Non-pigmented ciliary epithelial cell (primary cell): ENCODE measurements at regions not wholly inside any gene's neighbourhood (a gene's known extent, or its start where the extent isn't known, plus 50 kb on each side); places are given as distances from the start of the nearest gene placed in this dataset.
"Not testable (repeated sequence)": the region's sequence is repeated elsewhere in the genome, so short reads cannot be mapped to it uniquely, and the experiment has no call there.

Source experiments
- DNase-seq: peaks from one replicate; pipeline ENCODE4 v3.0.0-alpha.2; 2010; ENCODE audit warnings: low read depth

- DNase-seq = peak; percentile 5
Measured at GRCh38 chr5:28648108-28648507, 1609.7 kb upstream of the CDH9 start.

GRCh38 chr5:28632607-28633006, 1594.2 kb upstream of the CDH9 start:
- DNase-seq = no peak

GRCh38 chr5:28603869-28604268, 1565.5 kb upstream of the CDH9 start:
- DNase-seq = no peak

- DNase-seq = no peak
Measured at GRCh38 chr5:28602429-28602828, 1564.0 kb upstream of the CDH9 start.

- not testable (repeated sequence) for DNase-seq
Measured at GRCh38 chr5:28596707-28597106, 1558.3 kb upstream of the CDH9 start.

GRCh38 chr5:28580616-28581015, 1542.2 kb upstream of the CDH9 start:
- peak; percentile 65 for DNase-seq

- DNase-seq = peak; percentile 8
Measured at GRCh38 chr5:28576022-28576421, 1537.6 kb upstream of the CDH9 start.

- no peak for DNase-seq
Measured at GRCh38 chr5:28575368-28575767, 1537.0 kb upstream of the CDH9 start.

GRCh38 chr5:28574606-28575005, 1536.2 kb upstream of the CDH9 start:
- no peak for DNase-seq

- DNase-seq = no peak
Measured at GRCh38 chr5:28567048-28567447, 1528.7 kb upstream of the CDH9 start.

GRCh38 chr5:28561522-28561921, 1523.1 kb upstream of the CDH9 start:
- no peak for DNase-seq

GRCh38 chr5:28558196-28558595, 1519.8 kb upstream of the CDH9 start:
- DNase-seq = no peak

- DNase-seq = no peak
Measured at GRCh38 chr5:28557114-28557513, 1518.7 kb upstream of the CDH9 start.

- DNase-seq = no peak
Measured at GRCh38 chr5:28549588-28549987, 1511.2 kb upstream of the CDH9 start.

GRCh38 chr5:28548856-28549255, 1510.5 kb upstream of the CDH9 start:
- DNase-seq = peak; percentile 35

- DNase-seq = no peak
Measured at GRCh38 chr5:28544501-28544900, 1506.1 kb upstream of the CDH9 start.

GRCh38 chr5:28543473-28544098, 1505.2 kb upstream of the CDH9 start:
- no peak for DNase-seq

- peak; percentile 99 for DNase-seq
Measured at GRCh38 chr5:28542987-28543386, 1504.6 kb upstream of the CDH9 start.

- DNase-seq = peak; percentile 95
Measured at GRCh38 chr5:28523888-28524635, 1485.7 kb upstream of the CDH9 start.

- no peak for DNase-seq
Measured at GRCh38 chr5:28523416-28523815, 1485.0 kb upstream of the CDH9 start.

- DNase-seq = no peak
Measured at GRCh38 chr5:28517691-28518090, 1479.3 kb upstream of the CDH9 start.

GRCh38 chr5:28516722-28517121, 1478.3 kb upstream of the CDH9 start:
- DNase-seq = no peak

- no peak for DNase-seq
Measured at GRCh38 chr5:28512648-28513047, 1474.3 kb upstream of the CDH9 start.

- no peak for DNase-seq
Measured at GRCh38 chr5:28505121-28505520, 1466.7 kb upstream of the CDH9 start.
